ENCODE measurements at regions not wholly inside any gene's neighbourhood (a gene's known extent, or its start where the extent isn't known, plus 50 kb on each side); places are given as distances from the start of the nearest gene placed in this dataset.

GRCh38 chr9:109923471-109923760 lies 143.4 kb downstream of the PALM2AKAP2 start:
- ATAC-seq (replicated peaks in 1 of 2) (no peak), DNase-seq (no peak)
- Mint-ChIP-seq H3K9me3 (no peaks in the 10 kb centered on the region), H3K27me3 (ENCODE audit: low read depth) (no peaks in the 10 kb centered on the region), H3K27ac (no peak overlapping the region), H3K4me1 (ENCODE audit: low read depth) (peaks cover 59% of the 10 kb centered on the region), H3K36me3 (ENCODE audit: insufficient read depth in 2 of 2) (no peaks in the 10 kb centered on the region), H3K4me3 (no peak overlapping the region)

GRCh38 chr9:109923806-109924205 lies 143.8 kb downstream of the PALM2AKAP2 start:
- Mint-ChIP-seq H3K36me3 (ENCODE audit: insufficient read depth in 2 of 2) (no peaks in the 10 kb centered on the region), H3K27ac (no peak overlapping the region), H3K4me1 (ENCODE audit: low read depth) (peaks cover 55% of the 10 kb centered on the region), H3K9me3 (no peaks in the 10 kb centered on the region), H3K27me3 (ENCODE audit: low read depth) (no peaks in the 10 kb centered on the region), H3K4me3 (no peak overlapping the region)
- DNase-seq: no peak
- ATAC-seq (replicated peaks in 1 of 2): no peak

DNA sequence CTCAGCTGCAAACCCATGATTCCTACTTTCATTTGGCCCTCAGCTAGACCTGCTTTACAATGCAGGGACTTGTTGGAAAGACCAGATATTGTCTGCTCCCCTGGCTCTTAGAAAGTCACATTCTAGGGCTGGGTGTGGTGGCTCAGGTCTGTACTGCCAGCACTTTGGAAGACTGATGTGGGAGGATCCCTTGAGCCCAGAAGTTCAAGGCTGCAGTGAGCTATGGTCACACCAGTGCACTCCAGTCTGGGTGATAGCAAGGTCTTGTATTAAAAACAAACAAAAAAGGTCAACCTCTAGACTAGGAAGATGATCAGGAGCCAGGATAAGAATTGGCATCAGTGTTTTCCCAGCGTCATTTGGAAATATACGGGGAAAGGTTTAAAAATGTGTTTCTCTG lies 145.8 kb downstream of the PALM2AKAP2 start:
- Mint-ChIP-seq H3K4me1 (ENCODE audit: low read depth) (peaks cover 35% of the 10 kb centered on the region), H3K4me3 (no peak overlapping the region), H3K9me3 (no peaks in the 10 kb centered on the region), H3K27ac (no peak overlapping the region), H3K27me3 (ENCODE audit: low read depth) (peaks cover 5% of the 10 kb centered on the region), H3K36me3 (ENCODE audit: insufficient read depth in 2 of 2) (no peaks in the 10 kb centered on the region)
- DNase-seq: no peak
- no peak for ATAC-seq (replicated peaks in 1 of 2)

DNA sequence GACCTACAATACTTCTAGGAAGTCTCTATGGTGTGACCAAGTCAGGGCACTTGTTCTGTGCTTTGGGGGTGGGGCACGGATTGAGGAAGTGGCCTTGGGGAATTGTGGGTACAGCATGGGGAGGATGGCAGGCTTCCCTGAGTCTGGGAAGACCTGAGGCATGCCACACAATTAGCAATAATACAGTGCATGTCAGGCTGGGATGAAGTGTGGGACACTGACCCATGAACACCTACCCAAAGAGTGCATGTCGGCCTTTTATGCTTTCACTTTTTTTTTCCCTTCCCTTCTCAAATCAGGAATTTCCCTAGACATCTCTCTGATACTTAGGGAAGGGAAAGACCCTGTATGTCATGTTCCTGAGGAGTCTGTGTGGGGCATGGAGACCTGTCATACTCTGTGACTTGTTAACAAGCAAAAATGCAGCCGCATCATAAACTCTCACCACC lies 146.4 kb downstream of the PALM2AKAP2 start:
- H3K9me3 Mint-ChIP-seq: no peaks in the 10 kb centered on the region

DNA sequence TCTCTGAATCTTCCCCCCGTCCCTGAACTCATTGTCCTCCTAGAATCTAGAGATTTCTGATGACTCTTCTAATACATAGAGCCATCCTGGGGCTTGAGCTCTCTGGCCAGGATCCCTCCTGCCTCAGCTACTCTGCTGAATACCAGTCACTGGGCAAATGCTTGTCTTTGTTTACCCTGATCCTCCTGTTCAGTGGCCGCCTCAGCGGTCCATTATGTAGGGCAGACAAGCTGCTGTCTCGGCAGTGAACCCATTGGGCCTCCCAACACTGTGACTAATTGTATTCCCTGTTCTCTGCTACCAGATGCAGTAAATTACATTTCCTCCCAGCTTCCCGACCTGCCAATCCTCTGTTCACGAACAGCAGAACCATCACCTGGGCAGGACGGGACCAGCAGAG lies 151.6 kb downstream of the PALM2AKAP2 start:
- Mint-ChIP-seq H3K27me3 (ENCODE audit: low read depth) (peaks cover 12% of the 10 kb centered on the region), H3K4me1 (ENCODE audit: low read depth) (peaks cover 48% of the 10 kb centered on the region), H3K27ac (no peak overlapping the region), H3K9me3 (peaks cover 0 to 2% of the 10 kb centered on the region in 2 donors), H3K4me3 (no peak overlapping the region), H3K36me3 (ENCODE audit: insufficient read depth in 2 of 2) (no peaks in the 10 kb centered on the region)
- DNase-seq (no peak), ATAC-seq (replicated peaks in 1 of 2) (no peak)

More for the DNA sequence above, 146.4 kb downstream of the PALM2AKAP2 start:
- Mint-ChIP-seq H3K36me3 (ENCODE audit: insufficient read depth in 2 of 2) (no peaks in the 10 kb centered on the region), H3K4me1 (ENCODE audit: low read depth) (peaks cover 29% of the 10 kb centered on the region), H3K4me3 (peak overlapping the region in 1 of 2 donors; percentile 13), H3K27me3 (ENCODE audit: low read depth) (peaks cover 11% of the 10 kb centered on the region), H3K27ac (no peak overlapping the region)
- ATAC-seq (replicated peaks in 1 of 2) (no peak), DNase-seq (no peak)

GRCh38 chr9:109934136-109934856 lies 154.3 kb downstream of the PALM2AKAP2 start:
- Mint-ChIP-seq H3K4me1 (ENCODE audit: low read depth) (peaks cover 53% of the 10 kb centered on the region), H3K27me3 (ENCODE audit: low read depth) (peaks cover 12% of the 10 kb centered on the region), H3K27ac (peak overlapping the region; percentile 97), H3K36me3 (ENCODE audit: insufficient read depth in 2 of 2) (no peaks in the 10 kb centered on the region), H3K9me3 (peaks cover 0 to 2% of the 10 kb centered on the region in 2 donors), H3K4me3 (peak overlapping the region; percentile 62 to 78)
- ATAC-seq (replicated peaks in 1 of 2) (peak; percentile 89 to 92), DNase-seq (peak; percentile 66 to 74)

DNA sequence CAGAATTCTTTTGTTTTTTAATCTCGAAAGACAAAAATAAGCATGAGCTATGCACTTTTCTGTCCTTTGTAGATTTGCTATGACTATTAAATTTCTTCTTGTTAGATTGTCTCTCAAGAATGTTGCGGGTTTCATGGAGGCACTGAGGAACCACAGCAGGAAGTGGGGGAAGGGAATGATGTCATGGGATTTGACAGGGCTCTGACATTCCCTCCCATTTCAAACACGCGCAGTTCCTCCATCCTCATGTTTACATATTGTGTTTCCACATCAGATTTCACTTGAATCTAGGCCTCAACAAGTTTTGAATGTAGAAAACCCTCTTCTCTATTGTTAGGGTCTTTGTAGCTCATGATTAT lies 154.8 kb downstream of the PALM2AKAP2 start:
- H3K36me3 Mint-ChIP-seq (ENCODE audit: insufficient read depth in 2 of 2): no peaks in the 10 kb centered on the region
- peaks cover 53% of the 10 kb centered on the region for H3K4me1 Mint-ChIP-seq (ENCODE audit: low read depth)
- H3K27ac Mint-ChIP-seq: peak overlapping the region; percentile 97
- H3K27me3 Mint-ChIP-seq (ENCODE audit: low read depth): peaks cover 12% of the 10 kb centered on the region
- H3K9me3 Mint-ChIP-seq: peaks cover 0 to 2% of the 10 kb centered on the region in 2 donors
- DNase-seq (peak; percentile 39 to 46), ATAC-seq (replicated peaks in 1 of 2) (no peak)
- peak overlapping the region; percentile 62 to 78 for H3K4me3 Mint-ChIP-seq

- ATAC-seq (replicated peaks in 1 of 2) (peak; percentile 42 to 43), DNase-seq (no peak)
- peaks cover 10% of the 10 kb centered on the region for H3K27me3 Mint-ChIP-seq (ENCODE audit: low read depth)
- peaks cover 53% of the 10 kb centered on the region for H3K4me1 Mint-ChIP-seq (ENCODE audit: low read depth)
- H3K4me3 Mint-ChIP-seq: peak overlapping the region; percentile 62 to 78
- peak overlapping the region; percentile 97 for H3K27ac Mint-ChIP-seq
- no peaks in the 10 kb centered on the region for H3K36me3 Mint-ChIP-seq (ENCODE audit: insufficient read depth in 2 of 2)
- H3K9me3 Mint-ChIP-seq: peaks cover 0 to 2% of the 10 kb centered on the region in 2 donors
Measured at GRCh38 chr9:109935406-109936087, 155.5 kb downstream of the PALM2AKAP2 start.

GRCh38 chr9:109937861-109938453 lies 158.0 kb downstream of the PALM2AKAP2 start:
- H3K27me3 Mint-ChIP-seq (ENCODE audit: low read depth): no peaks in the 10 kb centered on the region
- ATAC-seq (replicated peaks in 1 of 2) (peak; percentile 15 to 25), DNase-seq (no peak)
- peak overlapping the region; percentile 73 for H3K27ac Mint-ChIP-seq
- H3K4me3 Mint-ChIP-seq: peak overlapping the region; percentile 1 to 15
- H3K4me1 Mint-ChIP-seq (ENCODE audit: low read depth): peaks cover 49% of the 10 kb centered on the region
- peaks cover 4 to 5% of the 10 kb centered on the region in 2 donors for H3K9me3 Mint-ChIP-seq
- H3K36me3 Mint-ChIP-seq (ENCODE audit: insufficient read depth in 2 of 2): peaks cover 2% of the 10 kb centered on the region in 2 donors

DNA sequence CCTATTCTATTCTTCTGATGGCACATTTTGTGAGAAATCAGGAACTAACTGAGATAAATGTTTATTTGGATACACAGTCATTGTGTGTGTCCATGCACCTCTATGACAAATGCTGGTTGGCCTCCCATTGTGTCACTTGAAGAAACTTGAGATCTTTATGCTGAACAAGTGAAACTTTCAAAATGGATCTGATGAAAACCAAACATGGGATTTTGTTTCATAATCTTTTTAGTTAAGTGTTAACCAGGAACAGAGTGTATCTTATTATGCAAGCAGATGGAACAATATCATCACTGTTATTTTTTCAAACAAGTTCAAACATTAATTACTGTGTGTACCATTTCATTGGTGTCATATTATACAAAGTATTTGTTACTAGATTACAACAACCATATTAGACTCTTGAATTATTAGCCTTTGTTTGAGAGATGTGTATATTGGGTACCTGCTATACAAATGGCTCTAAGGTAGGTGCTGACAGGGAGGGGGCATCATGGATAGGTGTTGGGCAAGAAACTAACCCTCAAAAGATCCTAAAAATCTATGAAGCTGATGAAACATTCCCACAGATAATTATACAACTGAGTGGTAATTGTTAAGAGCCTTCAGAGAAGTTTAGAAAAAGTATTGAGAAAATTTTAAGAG lies 159.8 kb downstream of the PALM2AKAP2 start:
- peaks cover 2 to 10% of the 10 kb centered on the region in 2 donors for H3K9me3 Mint-ChIP-seq
- no peak for DNase-seq
- H3K4me1 Mint-ChIP-seq (ENCODE audit: low read depth): peaks cover 38% of the 10 kb centered on the region
- peaks cover 6% of the 10 kb centered on the region for H3K27me3 Mint-ChIP-seq (ENCODE audit: low read depth)
- ATAC-seq (replicated peaks in 1 of 2): no peak
- H3K4me3 Mint-ChIP-seq: no peak overlapping the region
- H3K27ac Mint-ChIP-seq: no peak overlapping the region
- H3K36me3 Mint-ChIP-seq (ENCODE audit: insufficient read depth in 2 of 2): peaks cover 4% of the 10 kb centered on the region in 2 donors

- Mint-ChIP-seq H3K4me1 (ENCODE audit: low read depth) (peaks cover 31% of the 10 kb centered on the region), H3K27ac (no peak overlapping the region), H3K36me3 (ENCODE audit: insufficient read depth in 2 of 2) (peaks cover 4% of the 10 kb centered on the region in 2 donors), H3K4me3 (no peak overlapping the region), H3K27me3 (ENCODE audit: low read depth) (peaks cover 6% of the 10 kb centered on the region), H3K9me3 (peaks cover 2 to 10% of the 10 kb centered on the region in 2 donors)
- DNase-seq (no peak), ATAC-seq (replicated peaks in 1 of 2) (no peak)
Measured at GRCh38 chr9:109940561-109940960, 160.6 kb downstream of the PALM2AKAP2 start.

DNA sequence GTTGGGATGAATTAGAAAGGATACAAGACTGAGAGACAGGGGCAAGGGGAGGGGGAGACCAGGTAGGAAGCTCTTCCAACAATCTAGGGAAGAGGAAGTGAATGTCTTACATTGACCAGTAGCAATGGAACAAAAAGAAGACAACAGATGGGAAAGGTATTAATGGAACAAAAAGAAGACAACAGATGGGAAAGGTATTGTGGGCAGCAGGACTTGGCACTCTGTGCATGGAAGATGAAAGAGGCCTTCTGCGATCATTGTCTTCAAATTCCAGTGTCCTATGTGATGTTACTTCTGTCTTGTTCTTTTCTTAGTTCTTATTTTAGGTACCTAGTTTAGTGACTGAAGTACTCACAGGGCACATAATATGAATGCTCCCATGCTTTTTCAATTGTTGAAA lies 161.8 kb downstream of the PALM2AKAP2 start:
- no peak overlapping the region for H3K27ac Mint-ChIP-seq
- peaks cover 4% of the 10 kb centered on the region in 2 donors for H3K36me3 Mint-ChIP-seq (ENCODE audit: insufficient read depth in 2 of 2)
- peaks cover 19% of the 10 kb centered on the region for H3K4me1 Mint-ChIP-seq (ENCODE audit: low read depth)

DNA sequence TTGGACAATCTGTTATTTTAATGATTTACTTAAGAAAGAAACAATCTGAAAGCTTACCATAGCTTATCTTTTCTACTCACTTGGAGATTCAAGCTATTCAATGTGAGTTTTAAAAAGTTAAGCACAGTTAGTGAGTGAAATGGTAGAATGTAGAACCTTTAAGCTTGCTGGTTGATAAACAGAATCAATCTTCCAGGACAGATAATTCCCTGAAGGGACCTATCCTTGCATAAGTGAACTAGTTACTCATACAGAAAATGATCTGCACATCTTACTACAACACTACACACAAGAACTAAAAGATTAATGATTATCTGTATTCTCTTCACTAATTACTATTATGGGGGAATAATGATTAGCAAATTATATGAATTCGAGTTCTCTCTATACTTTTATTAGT lies 165.6 kb downstream of the PALM2AKAP2 start:
- Mint-ChIP-seq H3K27me3 (ENCODE audit: low read depth) (peaks cover 6% of the 10 kb centered on the region), H3K9me3 (peaks cover 5 to 12% of the 10 kb centered on the region in 2 donors), H3K4me1 (ENCODE audit: low read depth) (peaks cover 27% of the 10 kb centered on the region), H3K27ac (no peak overlapping the region), H3K4me3 (no peak overlapping the region), H3K36me3 (ENCODE audit: insufficient read depth in 2 of 2) (peaks cover 7% of the 10 kb centered on the region in 2 donors)
- ATAC-seq (replicated peaks in 1 of 2) (no peak), DNase-seq (no peak)

More for the DNA sequence above, 161.8 kb downstream of the PALM2AKAP2 start:
- no peak overlapping the region for H3K4me3 Mint-ChIP-seq
- DNase-seq: no peak
- peaks cover 6% of the 10 kb centered on the region for H3K27me3 Mint-ChIP-seq (ENCODE audit: low read depth)
- peaks cover 2 to 10% of the 10 kb centered on the region in 2 donors for H3K9me3 Mint-ChIP-seq
- ATAC-seq (replicated peaks in 1 of 2): no peak

Measured in activated T-cell treated with anti-CD3 and anti-CD28 coated beads, Interleukin-2, amount 50 U/mL, for 72 hours (primary cell).